SK-N-SH (cell line): ENCODE measurements at regions not wholly inside any gene's neighbourhood (a gene's known extent, or its start where the extent isn't known, plus 50 kb on each side); places are given as distances from the start of the nearest gene placed in this dataset.

Experiments used
- CTCF ChIA-PET: fragments of 300-600, 350-600 bp; formaldehyde crosslinking; extraction: SDS; loops from one replicate; lab custom pipeline; 2021; lab: Yijun Ruan, JAX
- POLR2A ChIA-PET: fragments of 350-600 bp; sonication (Branson Sonifier 250); formaldehyde crosslinking; extraction: SDS; loops from one replicate; lab custom pipeline; 2020; ENCODE audit warnings: antibody characterized with exemption, inconsistent platforms; lab: Yijun Ruan, JAX
- DNase-seq: peaks from one replicate; pipeline ENCODE4 v3.0.0; 2012
- H2AFZ ChIP-seq: fragments of 200-600 bp; sonication (generic); 2 replicates; pipeline ENCODE4 v1.8.1; 2016; ENCODE audit warnings: antibody characterized with exemption, mild to moderate bottlenecking, low read depth
- H3F3A ChIP-seq: fragments of 200-600 bp; sonication (generic); replicated peaks from 2 replicates; pipeline ENCODE3; 2016; ENCODE audit warnings: antibody characterized with exemption, mild to moderate bottlenecking; ENCODE audit not compliant: insufficient read depth
- H3K27ac ChIP-seq, 2 experiments: fragments of 200-500 bp in 1 of 2; fragments of 200-600 bp in 1 of 2; sonication (Bioruptor generic) in 1 of 2; sonication (generic), shearing (Covaris generic) in 1 of 2; 2 replicates each; pipeline versions ENCODE4 v1.5.1 to v1.6.1; 2014 to 2016; ENCODE audit warnings: low read depth in 2 of 2, inconsistent platforms in 1 of 2, low read length in 1 of 2, mild to moderate bottlenecking in 1 of 2, mixed read lengths in 1 of 2
- H3K27me3 ChIP-seq: fragments of 200-600 bp; sonication (generic), shearing (Covaris generic); 2 replicates; pipeline ENCODE4 v1.6.1; 2016; ENCODE audit warnings: mixed run types; ENCODE audit not compliant: insufficient read depth
- H3K36me3 ChIP-seq, 2 experiments: fragments of 200-500 bp in 1 of 2; fragments of 200-600 bp in 1 of 2; sonication (Bioruptor generic) in 1 of 2; sonication (generic) in 1 of 2; replicated peaks in 1 of 2; 2 replicates each; pipeline versions ENCODE3 to v1.5.1; 2014 to 2016; ENCODE audit warnings: low read length in 1 of 2, mild to moderate bottlenecking in 1 of 2; ENCODE audit not compliant: insufficient read depth in 2 of 2, control insufficient read depth in 1 of 2
- H3K4me1 ChIP-seq, 2 experiments: fragments of 200-500 bp in 1 of 2; fragments of 200-600 bp in 1 of 2; sonication (Bioruptor generic) in 1 of 2; sonication (generic), shearing (Covaris generic) in 1 of 2; 2 replicates each; pipeline versions ENCODE4 v1.5.1 to v1.6.1; 2014 to 2016; ENCODE audit warnings: low read depth in 1 of 2, low read length in 1 of 2, mixed run types in 1 of 2; ENCODE audit not compliant: insufficient read depth in 2 of 2, control insufficient read depth in 1 of 2
- H3K4me2 ChIP-seq: fragments of 200-600 bp; sonication (generic), shearing (Covaris generic); 2 replicates; pipeline ENCODE4 v1.6.1; 2017; ENCODE audit warnings: mixed run types
- H3K4me3 ChIP-seq, 2 experiments: fragments of 200-500 bp in 1 of 2; fragments of 200-600 bp in 1 of 2; sonication (Bioruptor generic) in 1 of 2; sonication (generic), shearing (Covaris generic) in 1 of 2; 2 replicates each; pipeline versions ENCODE4 v1.5.1 to v1.8.1; 2014 to 2016; ENCODE audit warnings: low read depth in 2 of 2, inconsistent platforms in 1 of 2, low read length in 1 of 2, mild to moderate bottlenecking in 1 of 2, mixed read lengths in 1 of 2, moderate library complexity in 1 of 2
- H3K79me2 ChIP-seq: fragments of 200-600 bp; sonication (generic); 2 replicates; pipeline ENCODE4 v1.8.1; 2017; ENCODE audit warnings: mild to moderate bottlenecking; ENCODE audit not compliant: insufficient read depth
- H3K9ac ChIP-seq: fragments of 200-600 bp; sonication (generic); 2 replicates; pipeline ENCODE4 v1.6.1; 2017; ENCODE audit warnings: mixed run types
- H3K9me2 ChIP-seq: fragments of 200-600 bp; sonication (generic); 2 replicates; pipeline ENCODE4 v1.6.1; 2017; ENCODE audit warnings: mixed run types
- H3K9me3 ChIP-seq: fragments of 200-600 bp; sonication (generic); 2 replicates; pipeline ENCODE4 v1.6.1; 2017; ENCODE audit warnings: mixed run types, mild to moderate bottlenecking, moderate library complexity
- H4K20me1 ChIP-seq: fragments of 200-600 bp; sonication (generic); 2 replicates; pipeline ENCODE4 v1.6.1; 2017; ENCODE audit warnings: mild to moderate bottlenecking, mixed run types; ENCODE audit not compliant: insufficient read depth
- EP300 ChIP-seq, 2 experiments: IDR thresholded peaks; 2 replicates each; pipeline versions ENCODE4 v1.4.0 to v1.6.1; 2012; ENCODE audit warnings: borderline replicate concordance in 1 of 2, low read depth in 1 of 2, low read length in 1 of 2
- EZH2phosphoT487 ChIP-seq: fragments of 200-600 bp; sonication (generic); IDR thresholded peaks from 2 replicates; pipeline ENCODE4 v1.6.1; 2017; ENCODE audit warnings: low read depth, mixed run types, mild to moderate bottlenecking, antibody characterized with exemption, moderate library complexity, borderline replicate concordance
- FOXJ3 ChIP-seq: sonication (generic); formaldehyde crosslinking; IDR thresholded peaks from 2 replicates; pipeline ENCODE4 v1.5.1; 2020; ENCODE audit warnings: mild to moderate bottlenecking, missing genetic modification reagents
- FOXM1 ChIP-seq: IDR thresholded peaks from 2 replicates; pipeline ENCODE4 v1.4.0; 2012; ENCODE audit warnings: low read depth, mild to moderate bottlenecking
- GABPA ChIP-seq: IDR thresholded peaks from 2 replicates; pipeline ENCODE4 v1.4.0; 2012; ENCODE audit warnings: low read depth, mild to moderate bottlenecking
- GATA2 ChIP-seq: sonication (generic); formaldehyde crosslinking; IDR thresholded peaks from 2 replicates; pipeline ENCODE4 v1.5.0; 2020; ENCODE audit warnings: mild to moderate bottlenecking, missing genetic modification reagents
- JUND ChIP-seq: IDR thresholded peaks from 2 replicates; pipeline ENCODE4 v1.4.0; 2012
- RAD21 ChIP-seq: IDR thresholded peaks from 2 replicates; pipeline ENCODE4 v1.6.1; 2012; ENCODE audit warnings: mild to moderate bottlenecking, low read length
- RFX5 ChIP-seq: IDR thresholded peaks from 2 replicates; pipeline ENCODE4 v1.6.1; 2012; ENCODE audit warnings: mild to moderate bottlenecking, improper control_type of control experiment, low read length
- RXRA ChIP-seq: IDR thresholded peaks from 2 replicates; pipeline ENCODE4 v1.4.0; 2012; ENCODE audit warnings: low read depth, mild to moderate bottlenecking, borderline replicate concordance
- SMC3 ChIP-seq: IDR thresholded peaks from 2 replicates; pipeline ENCODE4 v1.6.1; 2012; ENCODE audit warnings: low read depth, low read length, improper control_type of control experiment
- TEAD4 ChIP-seq: IDR thresholded peaks from 2 replicates; pipeline ENCODE4 v1.4.0; 2012; ENCODE audit warnings: mild to moderate bottlenecking, borderline replicate concordance; ENCODE audit not compliant: insufficient read depth
- YY1 ChIP-seq: IDR thresholded peaks from 2 replicates; pipeline ENCODE4 v1.4.0; 2012; ENCODE audit warnings: low read depth, mild to moderate bottlenecking
- WGBS: methylation state at CpG from one replicate; pipeline ENCODE4 v1.1.6; 2017; ENCODE audit warnings: low lambda C conversion rate; 5-methylcytosine and 5-hydroxymethylcytosine counted together
- TF ChIP-seq, protein P1 (sequence below): IDR thresholded peaks from 2 replicates; pipeline ENCODE4; 2012
- TF ChIP-seq, protein P2 (sequence below): fragments of 200-600 bp; sonication (generic); IDR thresholded peaks from 2 replicates; pipeline ENCODE4 v1.6.1; 2017; ENCODE audit warnings: antibody characterized with exemption, mild to moderate bottlenecking, moderate library complexity
- TF ChIP-seq, protein P3 (sequence below): IDR thresholded peaks from 2 replicates; pipeline ENCODE4 v1.6.1; 2012; ENCODE audit warnings: mild to moderate bottlenecking, low read depth, low read length, moderate library complexity
- TF ChIP-seq, protein P4 (sequence below): IDR thresholded peaks from 2 replicates; pipeline ENCODE4 v1.4.0; 2012; ENCODE audit warnings: low read depth, borderline replicate concordance
- TF ChIP-seq, protein P5 (sequence below): fragments of 150-350 bp; IDR thresholded peaks from 2 replicates; pipeline ENCODE4 v1.6.1; 2016; ENCODE audit warnings: mild to moderate bottlenecking, low read depth, low read length
- TF ChIP-seq, protein P6 (sequence below): IDR thresholded peaks from 2 replicates; pipeline ENCODE4 v1.4.0; 2012; ENCODE audit warnings: low read depth

DNA sequence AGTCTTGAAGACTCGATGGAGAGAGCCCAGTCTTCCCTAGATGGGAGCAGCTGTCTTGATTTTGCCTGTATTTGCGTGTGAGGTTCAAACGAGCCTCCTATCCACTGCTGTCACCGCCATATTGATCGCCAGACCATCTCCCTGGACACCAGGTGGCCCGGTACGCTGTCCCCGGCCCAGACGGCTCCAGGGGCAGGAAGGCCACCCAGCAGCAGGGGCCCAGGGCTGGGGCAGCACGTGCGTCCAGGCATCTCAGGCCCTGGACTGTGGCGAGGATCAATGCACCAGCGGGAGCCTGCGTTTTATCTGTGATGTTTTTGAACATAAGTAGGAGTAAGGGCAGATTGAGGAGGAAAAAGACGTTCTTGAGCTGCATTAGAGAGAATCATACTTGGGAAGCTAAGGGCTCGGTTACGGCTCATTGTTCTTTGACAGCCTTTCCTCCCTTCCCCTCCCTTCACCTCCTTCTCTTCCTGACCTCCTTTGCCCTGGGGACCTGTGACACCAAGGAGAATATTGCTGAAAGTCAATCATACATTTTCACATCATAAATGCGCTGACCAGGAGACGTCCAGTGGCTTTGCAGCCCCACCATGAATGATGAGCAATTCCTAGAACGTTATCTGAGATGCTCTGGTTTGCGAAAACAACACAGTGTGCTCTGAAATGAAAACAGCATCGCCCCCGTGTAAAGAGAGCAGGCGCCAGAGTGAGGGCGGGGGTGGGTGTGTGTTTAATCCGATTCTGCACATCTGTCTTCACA lies 711.2 kb upstream of the SALL3 start:
- WGBS = 3% methylated on average over 26 of the region's 26 CpGs
- Histone ChIP-seq H4K20me1 (no peaks in the 10 kb centered on the region), H3K27ac (no peak overlapping the region), H3F3A (no peaks in the 10 kb centered on the region), H3K9ac (no peak overlapping the region), H3K4me2 (no peak overlapping the region), H3K4me1 (no peaks in the 10 kb centered on the region), H3K27me3 (no peaks in the 10 kb centered on the region; the same call in 1 of the 2 replicates), H3K9me2 (no peaks in the 10 kb centered on the region), H3K79me2 (no peaks in the 10 kb centered on the region), H2AFZ (no peak overlapping the region), H3K4me3 (no peak overlapping the region), H3K36me3 (no peaks in the 10 kb centered on the region), H3K9me3 (no peaks in the 10 kb centered on the region)
- no peak for DNase-seq
- POLR2A ChIA-PET = no interaction called here
- CTCF ChIA-PET = no interaction called here
- TF ChIP-seq EP300 (IDR thresholded peaks at IDR 0.05; ENCODE audit: borderline replicate concordance in 1 of 2, low read depth in 1 of 2, low read length in 1 of 2) (no peak), GATA2 (CRISPR knock-in tag) (no peak), RXRA (no peak), FOXJ3 (CRISPR knock-in tag) (no peak), RAD21 (no peak), JUND (no peak), SMC3 (no peak), YY1 (no peak), TEAD4 (no peak), EZH2phosphoT487 (no peak), RFX5 (no peak), GABPA (no peak), FOXM1 (no peak)
- TF ChIP-seq, protein P1, sequence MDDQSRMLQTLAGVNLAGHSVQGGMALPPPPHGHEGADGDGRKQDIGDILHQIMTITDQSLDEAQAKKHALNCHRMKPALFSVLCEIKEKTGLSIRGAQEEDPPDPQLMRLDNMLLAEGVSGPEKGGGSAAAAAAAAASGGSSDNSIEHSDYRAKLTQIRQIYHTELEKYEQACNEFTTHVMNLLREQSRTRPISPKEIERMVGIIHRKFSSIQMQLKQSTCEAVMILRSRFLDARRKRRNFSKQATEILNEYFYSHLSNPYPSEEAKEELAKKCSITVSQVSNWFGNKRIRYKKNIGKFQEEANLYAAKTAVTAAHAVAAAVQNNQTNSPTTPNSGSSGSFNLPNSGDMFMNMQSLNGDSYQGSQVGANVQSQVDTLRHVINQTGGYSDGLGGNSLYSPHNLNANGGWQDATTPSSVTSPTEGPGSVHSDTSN = no peak
- TF ChIP-seq, protein P2, sequence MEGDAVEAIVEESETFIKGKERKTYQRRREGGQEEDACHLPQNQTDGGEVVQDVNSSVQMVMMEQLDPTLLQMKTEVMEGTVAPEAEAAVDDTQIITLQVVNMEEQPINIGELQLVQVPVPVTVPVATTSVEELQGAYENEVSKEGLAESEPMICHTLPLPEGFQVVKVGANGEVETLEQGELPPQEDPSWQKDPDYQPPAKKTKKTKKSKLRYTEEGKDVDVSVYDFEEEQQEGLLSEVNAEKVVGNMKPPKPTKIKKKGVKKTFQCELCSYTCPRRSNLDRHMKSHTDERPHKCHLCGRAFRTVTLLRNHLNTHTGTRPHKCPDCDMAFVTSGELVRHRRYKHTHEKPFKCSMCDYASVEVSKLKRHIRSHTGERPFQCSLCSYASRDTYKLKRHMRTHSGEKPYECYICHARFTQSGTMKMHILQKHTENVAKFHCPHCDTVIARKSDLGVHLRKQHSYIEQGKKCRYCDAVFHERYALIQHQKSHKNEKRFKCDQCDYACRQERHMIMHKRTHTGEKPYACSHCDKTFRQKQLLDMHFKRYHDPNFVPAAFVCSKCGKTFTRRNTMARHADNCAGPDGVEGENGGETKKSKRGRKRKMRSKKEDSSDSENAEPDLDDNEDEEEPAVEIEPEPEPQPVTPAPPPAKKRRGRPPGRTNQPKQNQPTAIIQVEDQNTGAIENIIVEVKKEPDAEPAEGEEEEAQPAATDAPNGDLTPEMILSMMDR = no peak
- TF ChIP-seq, protein P3, sequence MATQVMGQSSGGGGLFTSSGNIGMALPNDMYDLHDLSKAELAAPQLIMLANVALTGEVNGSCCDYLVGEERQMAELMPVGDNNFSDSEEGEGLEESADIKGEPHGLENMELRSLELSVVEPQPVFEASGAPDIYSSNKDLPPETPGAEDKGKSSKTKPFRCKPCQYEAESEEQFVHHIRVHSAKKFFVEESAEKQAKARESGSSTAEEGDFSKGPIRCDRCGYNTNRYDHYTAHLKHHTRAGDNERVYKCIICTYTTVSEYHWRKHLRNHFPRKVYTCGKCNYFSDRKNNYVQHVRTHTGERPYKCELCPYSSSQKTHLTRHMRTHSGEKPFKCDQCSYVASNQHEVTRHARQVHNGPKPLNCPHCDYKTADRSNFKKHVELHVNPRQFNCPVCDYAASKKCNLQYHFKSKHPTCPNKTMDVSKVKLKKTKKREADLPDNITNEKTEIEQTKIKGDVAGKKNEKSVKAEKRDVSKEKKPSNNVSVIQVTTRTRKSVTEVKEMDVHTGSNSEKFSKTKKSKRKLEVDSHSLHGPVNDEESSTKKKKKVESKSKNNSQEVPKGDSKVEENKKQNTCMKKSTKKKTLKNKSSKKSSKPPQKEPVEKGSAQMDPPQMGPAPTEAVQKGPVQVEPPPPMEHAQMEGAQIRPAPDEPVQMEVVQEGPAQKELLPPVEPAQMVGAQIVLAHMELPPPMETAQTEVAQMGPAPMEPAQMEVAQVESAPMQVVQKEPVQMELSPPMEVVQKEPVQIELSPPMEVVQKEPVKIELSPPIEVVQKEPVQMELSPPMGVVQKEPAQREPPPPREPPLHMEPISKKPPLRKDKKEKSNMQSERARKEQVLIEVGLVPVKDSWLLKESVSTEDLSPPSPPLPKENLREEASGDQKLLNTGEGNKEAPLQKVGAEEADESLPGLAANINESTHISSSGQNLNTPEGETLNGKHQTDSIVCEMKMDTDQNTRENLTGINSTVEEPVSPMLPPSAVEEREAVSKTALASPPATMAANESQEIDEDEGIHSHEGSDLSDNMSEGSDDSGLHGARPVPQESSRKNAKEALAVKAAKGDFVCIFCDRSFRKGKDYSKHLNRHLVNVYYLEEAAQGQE = no peak
- TF ChIP-seq, protein P4, sequence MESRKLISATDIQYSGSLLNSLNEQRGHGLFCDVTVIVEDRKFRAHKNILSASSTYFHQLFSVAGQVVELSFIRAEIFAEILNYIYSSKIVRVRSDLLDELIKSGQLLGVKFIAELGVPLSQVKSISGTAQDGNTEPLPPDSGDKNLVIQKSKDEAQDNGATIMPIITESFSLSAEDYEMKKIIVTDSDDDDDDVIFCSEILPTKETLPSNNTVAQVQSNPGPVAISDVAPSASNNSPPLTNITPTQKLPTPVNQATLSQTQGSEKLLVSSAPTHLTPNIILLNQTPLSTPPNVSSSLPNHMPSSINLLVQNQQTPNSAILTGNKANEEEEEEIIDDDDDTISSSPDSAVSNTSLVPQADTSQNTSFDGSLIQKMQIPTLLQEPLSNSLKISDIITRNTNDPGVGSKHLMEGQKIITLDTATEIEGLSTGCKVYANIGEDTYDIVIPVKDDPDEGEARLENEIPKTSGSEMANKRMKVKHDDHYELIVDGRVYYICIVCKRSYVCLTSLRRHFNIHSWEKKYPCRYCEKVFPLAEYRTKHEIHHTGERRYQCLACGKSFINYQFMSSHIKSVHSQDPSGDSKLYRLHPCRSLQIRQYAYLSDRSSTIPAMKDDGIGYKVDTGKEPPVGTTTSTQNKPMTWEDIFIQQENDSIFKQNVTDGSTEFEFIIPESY = no peak
- TF ChIP-seq, protein P5, sequence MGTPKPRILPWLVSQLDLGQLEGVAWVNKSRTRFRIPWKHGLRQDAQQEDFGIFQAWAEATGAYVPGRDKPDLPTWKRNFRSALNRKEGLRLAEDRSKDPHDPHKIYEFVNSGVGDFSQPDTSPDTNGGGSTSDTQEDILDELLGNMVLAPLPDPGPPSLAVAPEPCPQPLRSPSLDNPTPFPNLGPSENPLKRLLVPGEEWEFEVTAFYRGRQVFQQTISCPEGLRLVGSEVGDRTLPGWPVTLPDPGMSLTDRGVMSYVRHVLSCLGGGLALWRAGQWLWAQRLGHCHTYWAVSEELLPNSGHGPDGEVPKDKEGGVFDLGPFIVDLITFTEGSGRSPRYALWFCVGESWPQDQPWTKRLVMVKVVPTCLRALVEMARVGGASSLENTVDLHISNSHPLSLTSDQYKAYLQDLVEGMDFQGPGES = no peak
- TF ChIP-seq, protein P6, sequence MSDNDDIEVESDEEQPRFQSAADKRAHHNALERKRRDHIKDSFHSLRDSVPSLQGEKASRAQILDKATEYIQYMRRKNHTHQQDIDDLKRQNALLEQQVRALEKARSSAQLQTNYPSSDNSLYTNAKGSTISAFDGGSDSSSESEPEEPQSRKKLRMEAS = no peak
